K562 (cell line): ENCODE measurements at regions not wholly inside any gene's neighbourhood (a gene's known extent, or its start where the extent isn't known, plus 50 kb on each side); places are given as distances from the start of the nearest gene placed in this dataset.

ENCODE experiments used
- ATAC-seq: fragments of 200-7000 bp; cut with Tn5 transposase; 3 replicates; pipeline ENCODE4 v1.9.1; 2020; ENCODE audit warnings: moderate library complexity
- BruUV-seq: library from RNA; stranded (reverse); fragments of 400-500 nt; replicated peaks from 2 replicates; lab custom pipeline; 2021; lab: Mats Ljungman, UMichigan
- CTCF ChIA-PET: fragments of 300-600 bp; formaldehyde crosslinking; extraction: SDS; loops from one replicate; lab custom pipeline; 2021; ENCODE audit warnings: low intra/inter-chr PET ratio; lab: Yijun Ruan, JAX
- POLR2A ChIA-PET: fragments of 300-600, 350-650 bp; sonication (Branson Sonifier 250); formaldehyde crosslinking; extraction: SDS; loops from one replicate; lab custom pipeline; 2021; ENCODE audit warnings: antibody characterized with exemption, inconsistent platforms; lab: Yijun Ruan, JAX
- DNase-seq, 4 experiments: peaks; one replicate each; pipeline versions ENCODE4 v3.0.0 to v3.0.0-alpha.2; 2011 to 2018; ENCODE audit warnings: low spot score in 3 of 4, mixed read lengths in 3 of 4; ENCODE audit errors: extremely low read depth in 1 of 4
- FAIRE-seq: peaks from 2 replicates; lab custom pipeline; 2011; peaks lifted over from hg19 to GRCh38; lab: Jason Lieb, UNC
- H2AFZ ChIP-seq: 2 replicates; pipeline ENCODE4 v1.6.0; 2011; ENCODE audit warnings: low read depth, low read length, control low read depth, inconsistent platforms
- H3K27ac ChIP-seq: fragments of 200-600 bp; 3 replicates; pipeline ENCODE4 v1.8.0; 2011; ENCODE audit warnings: low read depth, mild to moderate bottlenecking, control low read depth, inconsistent platforms, low read length, moderate library complexity, mixed read lengths; ENCODE audit errors: extremely low read depth
- H3K27me3 ChIP-seq, 2 experiments: fragments of 300-600 bp in 1 of 2; 2 replicates in 1 of 2; 3 replicates in 1 of 2; pipeline versions ENCODE4 v1.6.0 to v1.8.0; 2011; ENCODE audit warnings: inconsistent platforms in 2 of 2, low read length in 2 of 2, mild to moderate bottlenecking in 1 of 2, mixed read lengths in 1 of 2, moderate library complexity in 1 of 2; ENCODE audit not compliant: control insufficient read depth in 2 of 2, insufficient read depth in 2 of 2
- H3K36me3 ChIP-seq: fragments of 300-600 bp; 3 replicates; pipeline ENCODE4 v1.8.0; 2011; ENCODE audit warnings: mild to moderate bottlenecking, low read length, inconsistent platforms; ENCODE audit not compliant: control insufficient read depth, insufficient read depth
- H3K4me1 ChIP-seq, 2 experiments: fragments of 200-600 bp in 1 of 2; replicated peaks in 1 of 2; 2 replicates in 1 of 2; 3 replicates in 1 of 2; pipeline versions ENCODE4 v1.5.1 to v1.8.0; 2011; ENCODE audit warnings: inconsistent platforms in 2 of 2, low read length in 2 of 2, mild to moderate bottlenecking in 1 of 2, mixed read lengths in 1 of 2, moderate library complexity in 1 of 2; ENCODE audit not compliant: control insufficient read depth in 2 of 2, insufficient read depth in 2 of 2
- H3K4me2 ChIP-seq: 2 replicates; pipeline ENCODE4 v1.6.1; 2011; ENCODE audit warnings: low read length, control low read depth, inconsistent platforms, mixed read lengths; ENCODE audit not compliant: insufficient read depth
- H3K4me3 ChIP-seq: fragments of 200-600 bp; sonication (generic), shearing (Covaris generic); 2 replicates; pipeline ENCODE4 v1.5.1; 2016; ENCODE audit warnings: control low read depth, inconsistent platforms
- H3K79me2 ChIP-seq: fragments of 200-600 bp; 3 replicates; pipeline ENCODE4 v1.8.0; 2011; ENCODE audit warnings: low read length, inconsistent platforms; ENCODE audit not compliant: control insufficient read depth, insufficient read depth
- H3K9ac ChIP-seq, 2 experiments: 2 replicates each; pipeline versions ENCODE4 v1.6.0 to v1.6.1; 2011; ENCODE audit warnings: low read depth in 2 of 2, low read length in 2 of 2, control low read depth in 1 of 2, inconsistent platforms in 1 of 2, mild to moderate bottlenecking in 1 of 2, mixed read lengths in 1 of 2; ENCODE audit not compliant: insufficient read depth in 1 of 2
- H3K9me1 ChIP-seq: one replicate; pipeline ENCODE4 v1.6.0; 2011; ENCODE audit warnings: inconsistent platforms, mild to moderate bottlenecking, low read length, moderate library complexity; ENCODE audit not compliant: control insufficient read depth, insufficient read depth
- H3K9me3 ChIP-seq: replicated peaks from 2 replicates; pipeline ENCODE4 v1.5.1; 2011; ENCODE audit warnings: low read depth, low read length, inconsistent platforms; ENCODE audit not compliant: control insufficient read depth, insufficient read depth
- H4K20me1 ChIP-seq: replicated peaks from 2 replicates; pipeline ENCODE4 v1.6.1; 2011; ENCODE audit warnings: low read length, inconsistent platforms, mixed read lengths; ENCODE audit not compliant: control insufficient read depth, insufficient read depth
- CXXC5 ChIP-seq: fragments of 250-450 bp; sonication (Bioruptor Pico); IDR thresholded peaks from 2 replicates; pipeline ENCODE4 v1.8.0; 2022; ENCODE audit warnings: inconsistent platforms, mild to moderate bottlenecking, moderate library complexity
- FUS ChIP-seq: fragments of 200-400 bp; formaldehyde crosslinking; optimal IDR thresholded peaks from 2 replicates; pipeline ENCODE3; 2017; ENCODE audit warnings: low read depth, low read length
- HMGN3 ChIP-seq: IDR thresholded peaks from 2 replicates; pipeline ENCODE4 v1.6.1; 2011; ENCODE audit warnings: borderline replicate concordance, low read depth, mild to moderate bottlenecking, mixed read lengths, low read length; ENCODE audit not compliant: insufficient read length; ENCODE audit errors: extremely low read depth
- HNRNPK ChIP-seq: fragments of 200-400 bp; formaldehyde crosslinking; IDR thresholded peaks from one replicate; pipeline ENCODE4 v1.6.1; 2018; ENCODE audit warnings: mild to moderate bottlenecking, low read depth, low read length; ENCODE audit not compliant: poor library complexity, severe bottlenecking
- NCOA1 ChIP-seq: fragments of 450-650 bp; IDR thresholded peaks from 2 replicates; pipeline ENCODE4 v1.6.1; 2016; ENCODE audit warnings: low read depth
- NR2F6 ChIP-seq: fragments of 450-650 bp; formaldehyde crosslinking; IDR thresholded peaks from 2 replicates; pipeline ENCODE4 v1.4.0; 2020; ENCODE audit warnings: mild to moderate bottlenecking
- SMARCA4 ChIP-seq: fragments of 450-650 bp; IDR thresholded peaks from 2 replicates; pipeline ENCODE4 v1.6.1; 2016
- SRSF1 ChIP-seq: fragments of 200-400 bp; formaldehyde crosslinking; IDR thresholded peaks from 2 replicates; pipeline ENCODE4 v1.6.1; 2017; ENCODE audit warnings: mild to moderate bottlenecking, low read depth, low read length, moderate library complexity
- WGBS: fragments of 100-300 bp; shearing (Covaris generic); methylation state at CpG from one replicate; pipeline ENCODE4 v1.1.6; 2016; ENCODE audit warnings: low coverage, mixed read lengths; ENCODE audit not compliant: insufficient coverage; ENCODE audit errors: missing lambda C conversion rate; 5-methylcytosine and 5-hydroxymethylcytosine counted together
- in situ Hi-C: fragments of 300-500 bp; cut with MboI; formaldehyde crosslinking; loops from 4 replicates; pipeline ENCODE4 v1.15.0; 2018; ENCODE audit warnings: inconsistent platforms, mixed read lengths
- intact Hi-C: fragments of 100-400 bp; cut with micrococcal nuclease; formaldehyde crosslinking; loops from 2 replicates; pipeline ENCODE4 v1.14.2; 2022
- TF ChIP-seq, protein P1 (sequence below), 2 experiments: IDR thresholded peaks; 2 replicates each; pipeline ENCODE4 v1.6.1; 2011; ENCODE audit warnings: borderline replicate concordance in 1 of 2, control low read depth in 1 of 2, low read depth in 1 of 2, low read length in 1 of 2, mild to moderate bottlenecking in 1 of 2, mixed read lengths in 1 of 2, moderate library complexity in 1 of 2; ENCODE audit not compliant: insufficient read depth in 1 of 2, insufficient read length in 1 of 2, poor library complexity in 1 of 2, severe bottlenecking in 1 of 2; ENCODE audit errors: extremely low read depth in 1 of 2

- TF ChIP-seq SMARCA4 (no peak), CXXC5 (CRISPR knock-in tag) (no peak), FUS (no peak), HNRNPK (no peak), NCOA1 (no peak), NR2F6 (CRISPR knock-in tag) (no peak)
- TF ChIP-seq, protein P1, sequence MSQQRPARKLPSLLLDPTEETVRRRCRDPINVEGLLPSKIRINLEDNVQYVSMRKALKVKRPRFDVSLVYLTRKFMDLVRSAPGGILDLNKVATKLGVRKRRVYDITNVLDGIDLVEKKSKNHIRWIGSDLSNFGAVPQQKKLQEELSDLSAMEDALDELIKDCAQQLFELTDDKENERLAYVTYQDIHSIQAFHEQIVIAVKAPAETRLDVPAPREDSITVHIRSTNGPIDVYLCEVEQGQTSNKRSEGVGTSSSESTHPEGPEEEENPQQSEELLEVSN (IDR thresholded peaks at IDR 0.05; ENCODE audit: borderline replicate concordance in 1 of 2, extremely low read depth in 1 of 2, insufficient read depth in 1 of 2, insufficient read length in 1 of 2, low read depth in 1 of 2, low read length in 1 of 2, poor library complexity in 1 of 2, severe bottlenecking in 1 of 2), result no peak
These were observed 88.2 kb upstream of the ZBED5 start (continued) for GRCh38 chr11:10946072-10946471.

- Histone ChIP-seq H3K4me1 (no peaks in the 10 kb centered on the region; a peak in 1 of 5 replicates), H3K9ac (no peak overlapping the region), H3K9me1 (no peaks in the 10 kb centered on the region), H3K4me2 (no peak overlapping the region), H2AFZ (no peak overlapping the region), H3K27ac (no peak overlapping the region), H3K79me2 (no peaks in the 10 kb centered on the region), H4K20me1 (no peaks in the 10 kb centered on the region), H3K36me3 (no peaks in the 10 kb centered on the region), H3K9me3 (no peaks in the 10 kb centered on the region), H3K27me3 (no peaks in the 10 kb centered on the region), H3K4me3 (no peak overlapping the region)
- intact Hi-C loops (no loop called here), in situ Hi-C loops (no loop called here)
- FAIRE-seq (no peak), DNase-seq (no peak), ATAC-seq (no peak)
- ChIA-PET POLR2A (interaction anchor here (0.6 to 0.9 kb wide), 3 partner anchors 12 to 954 kb away, joined by 3 read pairs; no protein-coding TSS in a partner anchor), CTCF (no interaction called here)
- no TSS peak for BruUV-seq
- TF ChIP-seq HMGN3 (no peak), SRSF1 (no peak)
- 3% methylated on average over 2 of the region's 2 CpGs for WGBS
These were observed 87.3 kb upstream of the ZBED5 start for GRCh38 chr11:10945196-10945595.
